HCT116 (cell line): ENCODE measurements at regions not wholly inside any gene's neighbourhood (a gene's known extent, or its start where the extent isn't known, plus 50 kb on each side); places are given as distances from the start of the nearest gene placed in this dataset.

Experiments
- EZH2 ChIP-seq: fragments of 200-600 bp; sonication (generic); IDR thresholded peaks from 2 replicates; pipeline ENCODE4 v1.6.1; 2017; ENCODE audit warnings: antibody characterized with exemption, mixed run types
- POLR2A ChIP-seq: IDR thresholded peaks from 2 replicates; pipeline ENCODE4 v1.7.0; 2011; ENCODE audit warnings: borderline replicate concordance; ENCODE audit not compliant: insufficient read depth, insufficient read length; ENCODE audit errors: extremely low read depth
- POLR2AphosphoS5 ChIP-seq: IDR thresholded peaks from 2 replicates; pipeline ENCODE4 v1.6.1; 2011; ENCODE audit warnings: mild to moderate bottlenecking, low read depth, low read length, moderate library complexity
- SIN3A ChIP-seq: IDR thresholded peaks from 2 replicates; pipeline ENCODE4 v1.6.1; 2012; ENCODE audit warnings: low read depth
- TCF7L2 ChIP-seq: IDR thresholded peaks from 2 replicates; pipeline ENCODE4 v1.7.0; 2011; ENCODE audit warnings: borderline replicate concordance, inconsistent platforms; ENCODE audit not compliant: insufficient read depth, insufficient read length; ENCODE audit errors: extremely low read depth
- TF ChIP-seq, protein P1 (sequence below), 3 experiments: fragments of 200-600 bp in 1 of 3; sonication (generic) in 1 of 3; IDR thresholded peaks in 2 of 3; conservative IDR thresholded peaks in 1 of 3; 2 replicates each; pipeline ENCODE4 v1.5.1; 2012 to 2017; ENCODE audit warnings: low read depth in 2 of 3, low read length in 2 of 3, antibody characterized with exemption in 1 of 3, borderline replicate concordance in 1 of 3, control low read depth in 1 of 3, mild to moderate bottlenecking in 1 of 3, mixed read lengths in 1 of 3, mixed run types in 1 of 3, moderate library complexity in 1 of 3; ENCODE audit not compliant: insufficient read depth in 1 of 3
- TF ChIP-seq, protein P2 (sequence below): IDR thresholded peaks from 2 replicates; pipeline ENCODE4 v1.6.1; 2012; ENCODE audit warnings: low read depth

DNA sequence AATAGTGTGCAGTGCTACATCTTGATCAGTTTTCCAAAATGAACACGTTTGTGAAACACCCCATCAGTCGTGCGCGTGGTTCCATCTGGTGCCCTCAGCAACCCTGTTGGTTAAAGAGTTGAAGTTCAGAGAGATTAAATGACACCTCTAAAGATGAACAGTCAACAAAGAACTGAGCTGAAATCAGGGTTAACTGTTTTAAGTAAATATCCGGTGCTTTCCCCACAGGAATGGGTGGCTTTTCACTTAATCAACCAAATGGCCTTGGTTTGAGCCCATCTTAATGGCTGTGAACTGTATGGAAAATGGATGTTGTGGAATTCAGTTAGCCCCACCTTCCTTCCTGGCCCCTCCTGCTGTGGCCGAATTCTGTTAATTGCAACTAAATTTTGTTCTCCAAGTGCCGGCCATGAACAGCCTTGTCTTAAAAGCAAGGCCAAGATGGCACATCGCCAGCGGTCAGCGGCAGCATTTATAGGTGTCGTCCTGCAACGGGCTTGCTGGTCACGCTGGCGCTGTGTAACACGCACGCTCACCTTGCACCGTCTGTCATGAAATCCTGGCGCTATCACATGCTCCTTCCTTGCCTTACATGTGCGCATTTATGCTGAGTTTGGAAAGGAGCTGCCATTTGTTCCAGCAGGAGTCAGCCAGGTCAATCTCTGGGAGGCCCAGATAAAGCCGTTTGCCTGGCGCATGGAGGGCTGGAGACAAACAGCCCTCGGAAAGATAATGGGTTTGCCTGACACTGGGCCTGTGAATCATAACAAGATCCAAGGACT lies 164.5 kb downstream of the ERMARD start:
- no peak for TF ChIP-seq EZH2
- TF ChIP-seq, protein P1, sequence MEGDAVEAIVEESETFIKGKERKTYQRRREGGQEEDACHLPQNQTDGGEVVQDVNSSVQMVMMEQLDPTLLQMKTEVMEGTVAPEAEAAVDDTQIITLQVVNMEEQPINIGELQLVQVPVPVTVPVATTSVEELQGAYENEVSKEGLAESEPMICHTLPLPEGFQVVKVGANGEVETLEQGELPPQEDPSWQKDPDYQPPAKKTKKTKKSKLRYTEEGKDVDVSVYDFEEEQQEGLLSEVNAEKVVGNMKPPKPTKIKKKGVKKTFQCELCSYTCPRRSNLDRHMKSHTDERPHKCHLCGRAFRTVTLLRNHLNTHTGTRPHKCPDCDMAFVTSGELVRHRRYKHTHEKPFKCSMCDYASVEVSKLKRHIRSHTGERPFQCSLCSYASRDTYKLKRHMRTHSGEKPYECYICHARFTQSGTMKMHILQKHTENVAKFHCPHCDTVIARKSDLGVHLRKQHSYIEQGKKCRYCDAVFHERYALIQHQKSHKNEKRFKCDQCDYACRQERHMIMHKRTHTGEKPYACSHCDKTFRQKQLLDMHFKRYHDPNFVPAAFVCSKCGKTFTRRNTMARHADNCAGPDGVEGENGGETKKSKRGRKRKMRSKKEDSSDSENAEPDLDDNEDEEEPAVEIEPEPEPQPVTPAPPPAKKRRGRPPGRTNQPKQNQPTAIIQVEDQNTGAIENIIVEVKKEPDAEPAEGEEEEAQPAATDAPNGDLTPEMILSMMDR (IDR thresholded peaks at IDR 0.05 in 2 of 3, conservative IDR thresholded peaks at IDR 0.05 in 1 of 3; ENCODE audit: borderline replicate concordance in 1 of 3, insufficient read depth in 1 of 3, low read depth in 2 of 3, low read length in 2 of 3), result no peak
- no peak for TF ChIP-seq POLR2AphosphoS5
- TF ChIP-seq, protein P2, sequence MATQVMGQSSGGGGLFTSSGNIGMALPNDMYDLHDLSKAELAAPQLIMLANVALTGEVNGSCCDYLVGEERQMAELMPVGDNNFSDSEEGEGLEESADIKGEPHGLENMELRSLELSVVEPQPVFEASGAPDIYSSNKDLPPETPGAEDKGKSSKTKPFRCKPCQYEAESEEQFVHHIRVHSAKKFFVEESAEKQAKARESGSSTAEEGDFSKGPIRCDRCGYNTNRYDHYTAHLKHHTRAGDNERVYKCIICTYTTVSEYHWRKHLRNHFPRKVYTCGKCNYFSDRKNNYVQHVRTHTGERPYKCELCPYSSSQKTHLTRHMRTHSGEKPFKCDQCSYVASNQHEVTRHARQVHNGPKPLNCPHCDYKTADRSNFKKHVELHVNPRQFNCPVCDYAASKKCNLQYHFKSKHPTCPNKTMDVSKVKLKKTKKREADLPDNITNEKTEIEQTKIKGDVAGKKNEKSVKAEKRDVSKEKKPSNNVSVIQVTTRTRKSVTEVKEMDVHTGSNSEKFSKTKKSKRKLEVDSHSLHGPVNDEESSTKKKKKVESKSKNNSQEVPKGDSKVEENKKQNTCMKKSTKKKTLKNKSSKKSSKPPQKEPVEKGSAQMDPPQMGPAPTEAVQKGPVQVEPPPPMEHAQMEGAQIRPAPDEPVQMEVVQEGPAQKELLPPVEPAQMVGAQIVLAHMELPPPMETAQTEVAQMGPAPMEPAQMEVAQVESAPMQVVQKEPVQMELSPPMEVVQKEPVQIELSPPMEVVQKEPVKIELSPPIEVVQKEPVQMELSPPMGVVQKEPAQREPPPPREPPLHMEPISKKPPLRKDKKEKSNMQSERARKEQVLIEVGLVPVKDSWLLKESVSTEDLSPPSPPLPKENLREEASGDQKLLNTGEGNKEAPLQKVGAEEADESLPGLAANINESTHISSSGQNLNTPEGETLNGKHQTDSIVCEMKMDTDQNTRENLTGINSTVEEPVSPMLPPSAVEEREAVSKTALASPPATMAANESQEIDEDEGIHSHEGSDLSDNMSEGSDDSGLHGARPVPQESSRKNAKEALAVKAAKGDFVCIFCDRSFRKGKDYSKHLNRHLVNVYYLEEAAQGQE, result no peak
- no peak for TF ChIP-seq SIN3A
- no peak for TF ChIP-seq TCF7L2
- TF ChIP-seq POLR2A, result no peak
